Heart right ventricle (tissue), 16 donors: ENCODE measurements at regions not wholly inside any gene's neighbourhood (a gene's known extent, or its start where the extent isn't known, plus 50 kb on each side); places are given as distances from the start of the nearest gene placed in this dataset.

Experiments used
- ATAC-seq, 8 donors: fragments of 200-7000 bp; cut with Tn5 transposase; one replicate each; pipeline ENCODE4 v1.9.1; 2020; ENCODE audit warnings: mild to moderate bottlenecking in 8 of 8, moderate library complexity in 8 of 8, moderate number of reproducible peaks in 1 of 8
- DNase-seq, 2 donors: peaks; one replicate each; pipeline ENCODE4 v3.0.0-alpha.2; 2020
- H3K27ac ChIP-seq, 10 donors: fragments of 200-600 bp; sonication (generic) in 2 of 10; one replicate each; pipeline versions ENCODE4 v1.5.0 to v1.8.0; 2020 to 2022; ENCODE audit warnings: mild to moderate bottlenecking in 3 of 10
- H3K27me3 ChIP-seq, 7 donors: fragments of 200-600 bp; one replicate each; pipeline ENCODE4 v1.8.0; 2021 to 2022; ENCODE audit warnings: mild to moderate bottlenecking in 2 of 7
- H3K36me3 ChIP-seq, 9 donors: fragments of 200-600 bp; sonication (generic) in 1 of 9; one replicate each; pipeline versions ENCODE4 v1.5.0 to v1.8.0; 2020 to 2022; ENCODE audit warnings: mild to moderate bottlenecking in 2 of 9
- H3K4me1 ChIP-seq, 9 donors: fragments of 200-600 bp; sonication (generic) in 1 of 9; one replicate each; pipeline versions ENCODE4 v1.5.0 to v1.8.0; 2020 to 2022; ENCODE audit warnings: mild to moderate bottlenecking in 4 of 9
- H3K4me3 ChIP-seq, 10 donors: fragments of 200-600 bp; sonication (generic) in 2 of 10; one replicate each; pipeline versions ENCODE4 v1.5.0 to v1.8.0; 2020 to 2022; ENCODE audit warnings: mild to moderate bottlenecking in 7 of 10, moderate library complexity in 2 of 10
- H3K9me3 ChIP-seq, 11 donors: fragments of 200-600 bp in 10 of 11; sonication (generic) in 2 of 11; one replicate each; pipeline versions ENCODE4 v1.5.0 to v1.8.0; 2013 to 2022; ENCODE audit warnings: mild to moderate bottlenecking in 2 of 11, control low read depth in 1 of 11, moderate library complexity in 1 of 11
- CTCF ChIP-seq, 9 donors: fragments of 200-600 bp; sonication (generic) in 2 of 9; IDR thresholded peaks; one replicate each; pipeline versions ENCODE4 v1.5.0 to v1.8.0; 2021 to 2022; ENCODE audit warnings: antibody characterized with exemption in 9 of 9, mild to moderate bottlenecking in 5 of 9, moderate library complexity in 1 of 9
- WGBS, 2 donors: extraction: QIAGEN DNeasy Blood & Tissue Kit; methylation state at CpG; one replicate each; pipeline ENCODE4 v1.1.7; 2013; ENCODE audit warnings: inconsistent platforms in 1 of 2; 5-methylcytosine and 5-hydroxymethylcytosine counted together
- intact Hi-C, 10 donors: fragments of 100-400 bp; cut with DNase I; formaldehyde crosslinking; loops; one replicate each; pipeline versions ENCODE4 v1.11.1 to v1.14.2; 2022
- donor health status: Arrhythmogenic right ventricular cardiomyopathy.
- donor health status: ischemic (EF 13 %, LVEDD 7.1; RV severe dilation, severe dysfunction).
- donor health status: healthy with polysubstance abuse.
- donor health status: DM: no; HTN: yes; CAD: no.
- donor health status: DM: no; HTN: no; CAD: no.
- donor health status: ischemic (EF 25% LVEDD 6.9; RV normal size, moderate dysfunction).
- donor health status: ischemic (EF 25% LVEDD 5.7; RV mildly dilated, moderate dysfunction).
- donor health status: healthy.
- donor health status: DM: yes; HTN: yes; CAD: no.
- donor health status: Ischemic cardiomyopathy.
- donor health status: ischemic (EF 35%, LVEDD 5.7; RV mildly dilated, moderate dysfunction).
- donor health status: nonischemic (EF 11% LVEDD 7.7; RV severe dilation, severe dysfunction).
- donor health status: DM: yes; HTN: yes; CAD: no.
- donor health status: PGD.
- donor health status: ischemic (EF 29% LVEDD 5.4; RV normal size, mild dysfunction).
- donor health status: nonischemic (EF 23%, LVEDD 6.1; RV moderate dilation, normal function).

GRCh38 chr3:190718671-190719070 lies 143.8 kb downstream of the GMNC start:
- DNase-seq (no peak), ATAC-seq (no peak)
- no peak overlapping the region for H3K27ac ChIP-seq
- no peak overlapping the region for H3K4me3 ChIP-seq
- TF ChIP-seq CTCF (IDR thresholded peaks at IDR 0.05) = no peak
- H3K9me3 ChIP-seq = no peaks in the 10 kb centered on the region
- no peaks in the 10 kb centered on the region for H3K27me3 ChIP-seq
- intact Hi-C loops = no loop called here
- WGBS, 2 donors = 64 to 71% methylated on average over 4 of the region's 4 CpGs
- H3K4me1 ChIP-seq = no peaks in the 10 kb centered on the region
- no peaks in the 10 kb centered on the region for H3K36me3 ChIP-seq

GRCh38 chr3:190718097-190718496 lies 144.4 kb downstream of the GMNC start:
- Histone ChIP-seq H3K27ac (no peak overlapping the region), H3K4me3 (no peak overlapping the region), H3K4me1 (no peaks in the 10 kb centered on the region), H3K36me3 (no peaks in the 10 kb centered on the region), H3K9me3 (no peaks in the 10 kb centered on the region), H3K27me3 (no peaks in the 10 kb centered on the region)
- DNase-seq = no peak
- WGBS, 2 donors = 70 to 74% methylated on average over 5 of the region's 5 CpGs
- no peak for TF ChIP-seq CTCF (IDR thresholded peaks at IDR 0.05)
- intact Hi-C loops = no loop called here
- no peak for ATAC-seq

GRCh38 chr3:190716961-190717360 lies 145.5 kb downstream of the GMNC start:
- H3K27ac ChIP-seq = no peak overlapping the region
- no peak for DNase-seq
- intact Hi-C loops = no loop called here
- no peak for TF ChIP-seq CTCF (IDR thresholded peaks at IDR 0.05)
- WGBS, 2 donors = 68 to 74% methylated on average over 3 of the region's 3 CpGs
- no peaks in the 10 kb centered on the region for H3K4me1 ChIP-seq
- H3K36me3 ChIP-seq = no peaks in the 10 kb centered on the region
- no peak for ATAC-seq
- no peak overlapping the region for H3K4me3 ChIP-seq
- H3K9me3 ChIP-seq = no peaks in the 10 kb centered on the region
- H3K27me3 ChIP-seq = no peaks in the 10 kb centered on the region

GRCh38 chr3:190716211-190716610 lies 146.3 kb downstream of the GMNC start:
- H3K9me3 ChIP-seq = no peaks in the 10 kb centered on the region
- no peak overlapping the region for H3K27ac ChIP-seq
- no peaks in the 10 kb centered on the region for H3K4me1 ChIP-seq
- intact Hi-C loops = no loop called here
- H3K36me3 ChIP-seq = no peaks in the 10 kb centered on the region
- no peak for DNase-seq
- no peaks in the 10 kb centered on the region for H3K27me3 ChIP-seq
- WGBS, 2 donors = 38 to 49% methylated on average over 2 of the region's 2 CpGs
- no peak overlapping the region for H3K4me3 ChIP-seq
- TF ChIP-seq CTCF (IDR thresholded peaks at IDR 0.05) = no peak
- ATAC-seq = no peak

- WGBS, 2 donors = 79 to 81% methylated on average over 3 of the region's 3 CpGs
- no peaks in the 10 kb centered on the region for H3K9me3 ChIP-seq
- H3K36me3 ChIP-seq = no peaks in the 10 kb centered on the region
- no peak for ATAC-seq
- H3K4me3 ChIP-seq = no peak overlapping the region
- H3K27me3 ChIP-seq = no peaks in the 10 kb centered on the region
- DNase-seq = no peak
- intact Hi-C loops = no loop called here
- no peaks in the 10 kb centered on the region for H3K4me1 ChIP-seq
- H3K27ac ChIP-seq = no peak overlapping the region
- TF ChIP-seq CTCF (IDR thresholded peaks at IDR 0.05) = no peak
Measured at GRCh38 chr3:190710723-190711122, 151.8 kb downstream of the GMNC start.
